GM12872 (cell line): ENCODE measurements at regions not wholly inside any gene's neighbourhood (a gene's known extent, or its start where the extent isn't known, plus 50 kb on each side); places are given as distances from the start of the nearest gene placed in this dataset.

Source experiments
- TF ChIP-seq, protein P1 (sequence below): IDR thresholded peaks from 3 replicates; pipeline ENCODE4 v1.5.1; 2011; ENCODE audit warnings: low read depth, mild to moderate bottlenecking, low read length, moderate library complexity; ENCODE audit not compliant: insufficient read depth

GRCh38 chr16:73354434-73354833, 306.5 kb upstream of the ZFHX3 start:
- TF ChIP-seq, protein P1, sequence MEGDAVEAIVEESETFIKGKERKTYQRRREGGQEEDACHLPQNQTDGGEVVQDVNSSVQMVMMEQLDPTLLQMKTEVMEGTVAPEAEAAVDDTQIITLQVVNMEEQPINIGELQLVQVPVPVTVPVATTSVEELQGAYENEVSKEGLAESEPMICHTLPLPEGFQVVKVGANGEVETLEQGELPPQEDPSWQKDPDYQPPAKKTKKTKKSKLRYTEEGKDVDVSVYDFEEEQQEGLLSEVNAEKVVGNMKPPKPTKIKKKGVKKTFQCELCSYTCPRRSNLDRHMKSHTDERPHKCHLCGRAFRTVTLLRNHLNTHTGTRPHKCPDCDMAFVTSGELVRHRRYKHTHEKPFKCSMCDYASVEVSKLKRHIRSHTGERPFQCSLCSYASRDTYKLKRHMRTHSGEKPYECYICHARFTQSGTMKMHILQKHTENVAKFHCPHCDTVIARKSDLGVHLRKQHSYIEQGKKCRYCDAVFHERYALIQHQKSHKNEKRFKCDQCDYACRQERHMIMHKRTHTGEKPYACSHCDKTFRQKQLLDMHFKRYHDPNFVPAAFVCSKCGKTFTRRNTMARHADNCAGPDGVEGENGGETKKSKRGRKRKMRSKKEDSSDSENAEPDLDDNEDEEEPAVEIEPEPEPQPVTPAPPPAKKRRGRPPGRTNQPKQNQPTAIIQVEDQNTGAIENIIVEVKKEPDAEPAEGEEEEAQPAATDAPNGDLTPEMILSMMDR, result no peak

DNA sequence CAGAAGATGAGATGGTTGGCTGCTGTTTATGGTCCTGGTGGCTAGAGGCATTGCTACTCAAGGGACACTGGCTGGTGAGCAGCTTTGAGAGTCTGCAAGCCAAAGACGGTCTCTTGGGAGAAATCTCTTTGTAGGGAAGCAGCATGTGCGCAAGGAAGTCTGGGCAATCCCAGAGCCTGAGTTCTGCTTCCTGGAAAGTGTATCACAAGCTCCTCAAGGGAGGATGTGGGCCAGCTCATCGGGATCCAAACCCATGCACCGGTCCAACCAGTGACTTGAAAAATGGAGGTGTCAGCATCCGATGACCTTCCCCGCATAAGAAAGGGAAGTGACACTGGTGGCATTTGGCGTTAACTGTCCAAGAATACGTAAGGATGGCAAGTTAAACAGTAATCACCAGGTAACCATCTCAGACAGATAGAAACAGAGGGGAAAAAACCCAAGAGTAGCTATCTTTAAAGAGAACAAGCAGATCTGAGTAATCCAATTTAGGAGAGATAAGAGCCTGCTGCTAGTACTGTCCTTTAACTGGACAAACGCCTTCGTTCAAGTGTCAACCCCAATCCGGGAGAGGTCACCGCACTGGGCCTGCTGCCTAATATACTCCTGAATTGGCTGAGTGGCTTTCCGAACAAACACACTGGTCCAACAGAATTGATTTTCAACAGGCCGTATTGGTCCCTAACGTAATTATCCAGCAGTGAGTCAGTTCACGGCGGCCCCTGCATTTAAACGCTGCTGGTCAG, 303.0 kb upstream of the ZFHX3 start:
- TF ChIP-seq, protein P1, result no peak

GRCh38 chr16:73347500-73348375, 299.8 kb upstream of the ZFHX3 start:
- TF ChIP-seq, protein P1, result no peak

GRCh38 chr16:73339821-73340220, 291.9 kb upstream of the ZFHX3 start:
- TF ChIP-seq, protein P1, result no peak

DNA sequence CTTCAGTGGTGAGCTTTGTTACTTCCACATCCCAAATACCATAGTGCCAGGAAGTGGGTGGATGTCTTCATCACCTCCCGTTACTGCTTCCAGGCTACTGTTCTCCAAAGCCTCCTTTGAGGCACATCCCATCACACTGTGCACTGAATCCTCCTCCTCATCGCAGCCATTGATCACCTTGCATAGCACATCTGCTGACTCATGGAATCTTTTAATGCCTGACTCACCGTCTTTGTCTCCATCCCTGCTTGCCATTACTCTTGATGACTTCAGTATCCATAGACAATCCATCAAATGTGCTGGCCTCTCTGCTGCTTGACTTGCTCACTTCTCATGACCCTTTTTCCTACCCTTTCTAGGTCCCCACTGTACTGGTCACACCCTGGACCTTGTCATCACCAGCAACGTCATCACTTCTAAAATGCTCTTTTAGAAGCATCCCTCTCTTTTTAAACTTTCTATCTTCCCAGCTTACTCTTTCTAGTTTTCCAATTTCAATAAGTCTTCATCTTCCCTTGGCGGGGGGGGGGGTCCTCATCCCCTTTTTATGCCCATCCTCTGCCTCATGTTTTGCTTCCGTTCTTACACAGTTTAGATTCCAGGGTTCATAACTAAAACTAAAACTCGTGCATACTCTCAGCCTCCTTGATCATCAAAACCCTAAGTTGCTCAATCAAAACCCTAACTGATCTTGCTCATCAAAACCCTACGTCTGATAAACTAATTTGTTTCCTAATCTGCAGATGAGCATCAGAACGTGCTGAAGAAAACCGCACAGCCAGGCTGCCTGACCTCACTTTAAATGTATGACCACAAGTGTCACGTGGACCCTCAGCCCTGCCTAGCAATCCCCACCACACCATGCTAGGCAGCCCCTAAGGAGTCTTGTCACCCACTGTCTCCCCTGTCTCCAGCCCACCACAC, 289.7 kb upstream of the ZFHX3 start:
- TF ChIP-seq, protein P1, result no peak

- TF ChIP-seq, protein P1, result no peak
Observed at GRCh38 chr16:73329358-73330286, 281.7 kb upstream of the ZFHX3 start.
